ENCODE measurements at regions not wholly inside any gene's neighbourhood (a gene's known extent, or its start where the extent isn't known, plus 50 kb on each side); places are given as distances from the start of the nearest gene placed in this dataset.

DNA sequence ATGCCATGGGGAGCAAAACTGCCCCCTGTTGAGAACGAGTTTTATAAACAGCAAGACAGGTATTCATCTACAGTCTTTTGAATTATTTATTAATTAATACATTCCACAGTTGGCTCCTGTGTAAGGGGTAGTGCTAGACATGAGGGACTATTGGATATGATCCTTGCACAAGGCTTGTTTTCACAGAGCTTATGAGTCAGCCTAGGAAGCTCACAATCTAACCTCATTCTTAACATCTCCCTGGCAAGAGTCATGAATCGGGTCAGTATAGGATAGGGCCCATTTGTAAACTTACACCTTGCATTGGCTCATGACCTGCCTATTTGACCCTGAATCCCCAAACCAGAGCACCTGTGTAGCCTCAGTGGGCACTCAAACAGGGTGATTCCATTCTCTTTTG, 209.1 kb upstream of the HCCS start:
- FAIRE-seq (no peak), DNase-seq (ENCODE audit: insufficient read length, low spot score) (no peak)
- TF ChIP-seq, protein P1, sequence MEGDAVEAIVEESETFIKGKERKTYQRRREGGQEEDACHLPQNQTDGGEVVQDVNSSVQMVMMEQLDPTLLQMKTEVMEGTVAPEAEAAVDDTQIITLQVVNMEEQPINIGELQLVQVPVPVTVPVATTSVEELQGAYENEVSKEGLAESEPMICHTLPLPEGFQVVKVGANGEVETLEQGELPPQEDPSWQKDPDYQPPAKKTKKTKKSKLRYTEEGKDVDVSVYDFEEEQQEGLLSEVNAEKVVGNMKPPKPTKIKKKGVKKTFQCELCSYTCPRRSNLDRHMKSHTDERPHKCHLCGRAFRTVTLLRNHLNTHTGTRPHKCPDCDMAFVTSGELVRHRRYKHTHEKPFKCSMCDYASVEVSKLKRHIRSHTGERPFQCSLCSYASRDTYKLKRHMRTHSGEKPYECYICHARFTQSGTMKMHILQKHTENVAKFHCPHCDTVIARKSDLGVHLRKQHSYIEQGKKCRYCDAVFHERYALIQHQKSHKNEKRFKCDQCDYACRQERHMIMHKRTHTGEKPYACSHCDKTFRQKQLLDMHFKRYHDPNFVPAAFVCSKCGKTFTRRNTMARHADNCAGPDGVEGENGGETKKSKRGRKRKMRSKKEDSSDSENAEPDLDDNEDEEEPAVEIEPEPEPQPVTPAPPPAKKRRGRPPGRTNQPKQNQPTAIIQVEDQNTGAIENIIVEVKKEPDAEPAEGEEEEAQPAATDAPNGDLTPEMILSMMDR (IDR thresholded peaks at IDR 0.05; ENCODE audit: insufficient read depth, missing control alignments) = no peak

- DNase-seq (ENCODE audit: insufficient read length, low spot score) (no peak), FAIRE-seq (no peak)
- TF ChIP-seq, protein P1 (IDR thresholded peaks at IDR 0.05; ENCODE audit: insufficient read depth, missing control alignments) = no peak
Measured at GRCh38 chrX:10903523-10903922, 207.6 kb upstream of the HCCS start.

DNA sequence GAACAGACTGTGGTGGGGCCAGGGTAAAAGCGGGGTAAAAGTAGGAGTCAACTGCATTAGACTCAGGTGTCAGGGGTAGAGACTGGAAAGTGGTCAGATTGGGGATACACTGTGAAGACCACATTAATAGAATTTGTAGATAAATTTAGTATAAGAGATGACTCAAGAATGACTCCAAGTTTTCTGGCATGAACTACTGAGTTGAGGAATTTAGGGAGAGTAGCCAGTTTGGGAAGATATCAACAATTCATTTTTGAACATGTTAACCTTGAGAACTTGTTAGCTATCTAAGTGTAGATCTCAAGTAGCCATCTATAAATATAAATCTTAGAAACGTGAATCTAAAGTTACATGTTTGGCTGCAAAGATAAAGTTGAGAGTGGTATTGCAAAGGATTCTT, 206.9 kb upstream of the HCCS start:
- TF ChIP-seq, protein P1 (IDR thresholded peaks at IDR 0.05; ENCODE audit: insufficient read depth, missing control alignments) = no peak
- FAIRE-seq = no peak

DNA sequence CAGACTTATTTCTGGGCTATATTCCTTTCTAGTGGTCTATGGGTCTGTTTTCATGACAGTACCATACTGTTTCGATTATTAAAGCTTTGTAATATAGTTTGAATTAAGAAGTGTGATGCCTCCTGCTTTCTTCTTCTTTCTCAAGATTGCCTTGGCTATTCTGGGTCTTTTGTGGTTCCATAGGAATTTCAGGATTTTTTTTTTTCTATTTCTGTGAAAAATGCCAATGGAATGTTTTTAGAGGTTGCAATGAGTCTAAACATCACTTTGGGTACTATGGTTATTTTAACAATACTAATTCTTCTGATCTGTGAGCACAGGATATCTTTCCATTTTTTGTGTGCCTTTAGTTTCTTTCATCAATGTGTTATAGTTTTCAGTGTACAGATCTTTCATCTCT, 204.3 kb upstream of the HCCS start:
- FAIRE-seq = no peak
- no peak for DNase-seq (ENCODE audit: insufficient read length, low spot score)

More for the DNA sequence above, 206.9 kb upstream of the HCCS start:
- DNase-seq (ENCODE audit: insufficient read length, low spot score) = no peak

DNA sequence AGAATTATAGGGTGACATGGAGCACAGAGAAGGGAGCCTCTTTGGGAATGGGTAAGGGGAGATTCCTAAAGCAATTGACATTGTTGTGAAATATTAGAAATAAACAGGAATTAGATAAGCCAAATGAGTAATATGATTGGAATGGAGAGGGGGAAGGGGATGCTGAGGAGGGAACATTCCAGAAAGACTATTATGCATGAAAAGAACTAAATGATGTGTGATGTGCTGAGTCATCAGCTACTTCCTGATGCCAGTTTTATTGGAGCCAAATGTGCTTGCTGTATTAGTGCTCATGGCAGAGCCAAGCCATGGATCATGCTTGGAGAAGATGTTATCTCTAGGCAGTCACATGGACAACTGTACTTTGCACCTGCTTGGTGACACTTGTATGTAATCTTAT, 189.0 kb upstream of the HCCS start:
- TF ChIP-seq, protein P1 (IDR thresholded peaks at IDR 0.05; ENCODE audit: insufficient read depth, missing control alignments) = no peak
- FAIRE-seq (no peak), DNase-seq (ENCODE audit: insufficient read length, low spot score) (no peak)

More for the DNA sequence above, 204.3 kb upstream of the HCCS start:
- TF ChIP-seq, protein P1 (IDR thresholded peaks at IDR 0.05; ENCODE audit: insufficient read depth, missing control alignments) = no peak

DNA sequence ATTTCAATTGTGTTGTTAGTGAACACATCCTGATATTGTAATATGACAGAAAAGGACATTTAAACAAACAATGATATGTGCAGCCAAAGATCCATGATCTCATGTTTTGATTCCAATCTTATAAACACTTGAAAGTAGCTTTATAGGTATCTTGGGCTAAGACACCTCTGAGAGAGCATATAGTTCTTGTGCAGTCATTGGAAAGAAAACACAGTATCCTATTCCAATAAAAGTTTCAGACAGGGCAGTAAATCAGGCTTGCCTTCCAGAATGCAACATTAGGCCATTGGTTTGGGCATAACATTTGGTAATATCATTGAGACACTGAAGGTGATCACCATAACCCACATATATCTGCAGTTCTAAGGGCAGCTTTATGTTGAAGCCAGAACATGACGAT, 188.3 kb upstream of the HCCS start:
- TF ChIP-seq, protein P1 (IDR thresholded peaks at IDR 0.05; ENCODE audit: insufficient read depth, missing control alignments) = no peak
- FAIRE-seq (no peak), DNase-seq (ENCODE audit: insufficient read length, low spot score) (no peak)

GRCh38 chrX:10923466-10923865, 187.7 kb upstream of the HCCS start:
- TF ChIP-seq, protein P1 (IDR thresholded peaks at IDR 0.05; ENCODE audit: insufficient read depth, missing control alignments) = no peak
- FAIRE-seq (no peak), DNase-seq (ENCODE audit: insufficient read length, low spot score) (no peak)
